Uterus (tissue), 3 donors: ENCODE measurements at regions not wholly inside any gene's neighbourhood (a gene's known extent, or its start where the extent isn't known, plus 50 kb on each side); places are given as distances from the start of the nearest gene placed in this dataset.

Experiments used
- DNase-seq, 2 donors: peaks; one replicate each; pipeline ENCODE4 v3.0.0-alpha.2; 2019 to 2020
- H3K27ac ChIP-seq, 2 donors: fragments of 200-600 bp; sonication (generic); 1 replicate in 1 of 2; 2 replicates in 1 of 2; pipeline ENCODE4 v1.5.1; 2016 to 2018
- H3K27me3 ChIP-seq, 2 donors: fragments of 200-600 bp; sonication (generic); one replicate each; pipeline ENCODE4 v1.5.1; 2018 to 2019; ENCODE audit warnings: control low read depth in 1 of 2
- H3K36me3 ChIP-seq, 2 donors: fragments of 200-600 bp; sonication (generic); one replicate each; pipeline ENCODE4 v1.5.1; 2019; ENCODE audit warnings: control low read depth in 1 of 2
- H3K4me1 ChIP-seq, 2 donors: fragments of 200-600 bp; sonication (generic); one replicate each; pipeline ENCODE4 v1.5.1; 2018 to 2019; ENCODE audit warnings: control low read depth in 1 of 2
- H3K4me3 ChIP-seq, 2 donors: fragments of 200-600 bp; sonication (generic); 1 replicate in 1 of 2; 2 replicates in 1 of 2; pipeline ENCODE4 v1.5.1; 2018 to 2019; ENCODE audit warnings: mild to moderate bottlenecking in 1 of 2
- H3K9me3 ChIP-seq, 2 donors: fragments of 200-600 bp; sonication (generic); one replicate each; pipeline ENCODE4 v1.5.1; 2019; ENCODE audit warnings: control low read depth in 1 of 2
- CTCF ChIP-seq, 4 experiments: fragments of 200-600 bp in 2 of 4; fragments of 450-650 bp in 2 of 4; sonication (generic) in 2 of 4; IDR thresholded peaks; one replicate each; pipeline ENCODE4 v1.5.1; 2016 to 2019; ENCODE audit warnings: antibody characterized with exemption in 4 of 4, mild to moderate bottlenecking in 2 of 4, moderate library complexity in 1 of 4
- POLR2A ChIP-seq, 2 donors: fragments of 450-650 bp; IDR thresholded peaks; one replicate each; pipeline ENCODE4 v1.6.1; 2016; ENCODE audit warnings: antibody characterized with exemption in 2 of 2, mild to moderate bottlenecking in 1 of 2, moderate library complexity in 1 of 2
- intact Hi-C: fragments of 100-400 bp; cut with DNase I; formaldehyde crosslinking; loops from one replicate; pipeline ENCODE4 v1.15.1; 2023; ENCODE audit warnings: low total_unique reads
- donor health status: DM: yes; HTN: yes; CAD: no.

- intact Hi-C loops: no loop called here
- no peak for TF ChIP-seq CTCF (IDR thresholded peaks at IDR 0.05)
- TF ChIP-seq POLR2A (IDR thresholded peaks at IDR 0.05): no peak
- no peaks in the 10 kb centered on the region for H3K9me3 ChIP-seq
- no peak overlapping the region for H3K4me3 ChIP-seq
- no peak overlapping the region for H3K27ac ChIP-seq
- no peak for DNase-seq
- H3K36me3 ChIP-seq: no peaks in the 10 kb centered on the region
- no peaks in the 10 kb centered on the region for H3K4me1 ChIP-seq
- H3K27me3 ChIP-seq: no peaks in the 10 kb centered on the region
Measured at GRCh38 chr2:239476029-239476756, 75.4 kb upstream of the HDAC4 start.

DNA sequence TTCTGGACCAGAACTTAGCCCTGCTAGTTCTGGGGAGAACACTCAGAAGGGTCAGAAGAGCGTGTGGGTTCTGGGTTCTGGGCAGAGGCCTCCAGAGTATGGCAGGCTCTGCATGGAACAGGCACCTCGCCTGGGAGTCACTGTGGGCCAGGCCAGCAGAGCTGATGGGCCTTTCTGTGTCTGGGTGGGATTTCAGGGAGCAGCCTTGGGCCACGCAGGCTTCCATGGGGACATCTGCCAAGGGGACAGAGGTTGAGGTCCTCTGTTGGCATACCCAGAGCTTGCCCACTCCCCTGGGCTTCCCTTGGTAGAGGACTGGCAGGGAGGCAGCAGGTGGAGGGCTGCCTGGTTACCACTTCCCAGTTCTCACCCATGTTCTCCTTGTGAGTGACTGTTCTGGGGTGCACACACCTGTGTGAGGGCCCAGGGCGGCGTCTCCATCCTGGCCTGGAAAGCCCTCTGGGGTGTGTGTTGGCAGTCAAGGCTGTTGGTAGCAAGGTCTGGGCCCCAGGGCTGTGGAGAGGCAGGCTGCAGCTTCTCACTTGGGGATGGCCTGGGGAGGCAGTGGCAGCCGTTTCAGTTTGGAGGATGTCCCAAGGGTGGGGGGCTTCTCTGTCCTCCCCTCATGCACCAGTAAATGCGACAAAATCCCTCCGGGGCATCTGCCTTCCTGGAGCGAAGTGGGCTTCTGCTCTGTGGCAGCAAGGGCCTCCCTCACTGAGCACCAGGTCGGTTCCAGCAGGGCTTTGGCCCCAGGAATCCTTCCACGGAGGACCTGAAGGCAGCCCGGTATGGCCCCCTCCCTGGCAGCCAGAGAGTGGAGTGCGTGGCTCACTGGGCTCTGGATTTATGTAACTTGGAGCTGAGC, 74.6 kb upstream of the HDAC4 start:
- H3K36me3 ChIP-seq: no peaks in the 10 kb centered on the region
- DNase-seq: no peak
- no peaks in the 10 kb centered on the region for H3K27me3 ChIP-seq
- no peak overlapping the region for H3K27ac ChIP-seq
- H3K4me3 ChIP-seq: no peak overlapping the region
- intact Hi-C loops: no loop called here
- TF ChIP-seq POLR2A (IDR thresholded peaks at IDR 0.05) (no peak), CTCF (IDR thresholded peaks at IDR 0.05) (no peak)
- no peaks in the 10 kb centered on the region for H3K4me1 ChIP-seq
- no peaks in the 10 kb centered on the region for H3K9me3 ChIP-seq

DNA sequence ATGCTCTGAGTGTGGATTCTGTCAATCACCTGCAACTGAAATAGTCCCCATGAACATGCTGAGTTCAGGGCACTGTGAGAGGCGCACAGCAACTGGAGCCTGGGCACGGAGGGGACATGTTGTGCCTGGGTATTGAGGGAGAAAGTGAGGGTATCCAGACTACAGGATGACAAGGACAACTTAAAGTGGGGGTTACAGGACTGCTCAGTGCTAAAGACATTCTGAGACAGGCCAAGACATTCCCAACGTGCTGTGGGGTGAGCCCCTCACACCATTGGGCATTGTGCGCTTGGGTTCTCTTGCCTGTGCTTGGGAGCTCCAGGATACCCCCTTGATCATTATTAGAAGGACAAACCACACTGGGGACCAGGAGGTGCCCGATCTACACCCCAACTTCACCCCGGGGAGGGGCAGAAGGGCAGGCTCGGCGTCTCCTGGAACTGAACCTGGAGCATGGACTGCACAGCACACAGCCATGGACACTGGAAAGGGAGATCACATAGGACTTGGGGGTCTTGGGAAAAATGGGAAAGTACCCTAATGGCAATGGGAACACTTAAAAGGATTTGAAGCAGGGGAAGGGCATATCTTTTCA, 72.5 kb upstream of the HDAC4 start:
- H3K36me3 ChIP-seq: no peaks in the 10 kb centered on the region
- intact Hi-C loops: no loop called here
- no peaks in the 10 kb centered on the region for H3K4me1 ChIP-seq
- no peak for TF ChIP-seq CTCF (IDR thresholded peaks at IDR 0.05)
- no peak overlapping the region for H3K4me3 ChIP-seq
- H3K9me3 ChIP-seq: no peaks in the 10 kb centered on the region
- no peaks in the 10 kb centered on the region for H3K27me3 ChIP-seq
- no peak overlapping the region for H3K27ac ChIP-seq
- no peak for DNase-seq

- no peaks in the 10 kb centered on the region for H3K4me1 ChIP-seq
- DNase-seq: no peak
- intact Hi-C loops: no loop called here
Measured at GRCh38 chr2:239472235-239472775, 71.5 kb upstream of the HDAC4 start.

More at GRCh38 chr2:239472235-239472775, 71.5 kb upstream of the HDAC4 start:
- H3K4me3 ChIP-seq: no peak overlapping the region
- H3K27ac ChIP-seq: no peak overlapping the region
- no peaks in the 10 kb centered on the region for H3K9me3 ChIP-seq
- no peak for TF ChIP-seq POLR2A (IDR thresholded peaks at IDR 0.05)
- TF ChIP-seq CTCF (IDR thresholded peaks at IDR 0.05): no peak
- H3K36me3 ChIP-seq: no peaks in the 10 kb centered on the region
- no peaks in the 10 kb centered on the region for H3K27me3 ChIP-seq
